GM12875 (cell line): ENCODE measurements at regions not wholly inside any gene's neighbourhood (a gene's known extent, or its start where the extent isn't known, plus 50 kb on each side); places are given as distances from the start of the nearest gene placed in this dataset.

Source experiments
- H3K4me3 ChIP-seq: one replicate; pipeline ENCODE4 v1.5.1; 2011; ENCODE audit warnings: low read depth, low read length, control low read depth
- TF ChIP-seq, protein P1 (sequence below): IDR thresholded peaks from 2 replicates; pipeline ENCODE4 v1.5.1; 2011; ENCODE audit warnings: low read depth, mild to moderate bottlenecking, control low read depth, inconsistent platforms, low read length, moderate library complexity, borderline replicate concordance; ENCODE audit not compliant: insufficient read depth

DNA sequence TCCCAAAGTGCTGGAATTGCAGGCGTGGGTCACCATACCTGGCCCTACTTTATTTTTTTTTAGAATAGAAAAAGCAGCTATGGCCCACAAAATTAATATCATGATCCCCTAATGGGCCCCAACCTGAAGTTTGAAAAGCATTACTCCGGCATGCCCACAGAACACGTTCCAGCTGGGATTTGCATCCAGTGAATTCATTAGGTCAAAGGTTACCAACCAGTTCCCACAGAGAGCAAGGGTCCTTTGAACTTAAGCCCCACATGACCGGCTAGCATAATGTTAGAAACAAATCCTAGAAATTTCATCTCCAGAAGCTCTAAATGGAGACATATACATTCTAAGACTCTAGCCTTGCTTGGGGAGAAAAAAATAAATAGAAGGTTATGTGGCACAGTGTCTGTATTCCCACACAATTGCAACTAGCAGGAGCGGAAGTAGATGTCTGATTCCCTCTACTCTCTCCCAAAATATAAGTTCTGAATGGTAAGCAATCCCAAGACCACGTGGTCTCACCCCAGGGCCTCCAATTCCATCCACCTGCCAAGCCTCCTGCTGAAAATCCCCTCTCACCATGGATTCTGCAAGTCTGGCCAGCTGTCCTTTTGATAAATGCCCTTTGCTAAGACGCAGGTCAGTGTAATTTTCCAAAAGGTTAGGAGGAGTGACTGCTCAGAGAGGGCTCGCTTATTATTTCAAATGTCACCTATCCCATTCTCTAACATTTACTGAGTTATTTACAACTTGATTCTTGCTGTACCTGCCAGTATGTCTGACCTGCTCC, 395.8 kb downstream of the NPIPA8 start:
- H3K4me3 ChIP-seq = no peak overlapping the region
- TF ChIP-seq, protein P1, sequence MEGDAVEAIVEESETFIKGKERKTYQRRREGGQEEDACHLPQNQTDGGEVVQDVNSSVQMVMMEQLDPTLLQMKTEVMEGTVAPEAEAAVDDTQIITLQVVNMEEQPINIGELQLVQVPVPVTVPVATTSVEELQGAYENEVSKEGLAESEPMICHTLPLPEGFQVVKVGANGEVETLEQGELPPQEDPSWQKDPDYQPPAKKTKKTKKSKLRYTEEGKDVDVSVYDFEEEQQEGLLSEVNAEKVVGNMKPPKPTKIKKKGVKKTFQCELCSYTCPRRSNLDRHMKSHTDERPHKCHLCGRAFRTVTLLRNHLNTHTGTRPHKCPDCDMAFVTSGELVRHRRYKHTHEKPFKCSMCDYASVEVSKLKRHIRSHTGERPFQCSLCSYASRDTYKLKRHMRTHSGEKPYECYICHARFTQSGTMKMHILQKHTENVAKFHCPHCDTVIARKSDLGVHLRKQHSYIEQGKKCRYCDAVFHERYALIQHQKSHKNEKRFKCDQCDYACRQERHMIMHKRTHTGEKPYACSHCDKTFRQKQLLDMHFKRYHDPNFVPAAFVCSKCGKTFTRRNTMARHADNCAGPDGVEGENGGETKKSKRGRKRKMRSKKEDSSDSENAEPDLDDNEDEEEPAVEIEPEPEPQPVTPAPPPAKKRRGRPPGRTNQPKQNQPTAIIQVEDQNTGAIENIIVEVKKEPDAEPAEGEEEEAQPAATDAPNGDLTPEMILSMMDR = no peak

- H3K4me3 ChIP-seq = no peak overlapping the region
- TF ChIP-seq, protein P1 = no peak
Measured at GRCh38 chr16:17939723-17940122, 396.8 kb downstream of the NPIPA8 start.

- TF ChIP-seq, protein P1 = no peak
- H3K4me3 ChIP-seq = no peak overlapping the region
Measured at GRCh38 chr16:17939122-17939536, 397.4 kb downstream of the NPIPA8 start.

DNA sequence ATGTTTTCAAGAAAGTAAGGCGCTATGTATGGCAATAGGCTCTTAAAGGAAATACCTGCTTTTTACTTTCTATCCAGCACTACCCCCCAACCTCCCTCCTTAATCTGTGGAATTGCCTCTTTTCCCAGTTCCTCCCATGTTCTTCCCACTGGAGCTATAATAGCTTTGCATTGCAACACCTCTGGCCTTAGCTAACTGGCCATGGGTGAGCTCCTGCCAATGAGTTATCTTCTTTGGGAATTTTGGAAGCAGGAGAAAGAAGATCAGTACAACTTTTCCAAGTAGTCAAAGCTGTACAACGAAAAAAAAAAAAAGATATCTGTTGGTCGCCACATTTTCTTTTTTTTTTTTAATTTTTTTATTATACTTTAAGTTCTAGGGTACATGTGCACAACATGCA, 398.0 kb downstream of the NPIPA8 start:
- TF ChIP-seq, protein P1 = no peak
- no peak overlapping the region for H3K4me3 ChIP-seq

- TF ChIP-seq, protein P1 = no peak
- no peak overlapping the region for H3K4me3 ChIP-seq
Measured at GRCh38 chr16:17936766-17937402, 399.7 kb downstream of the NPIPA8 start.

- TF ChIP-seq, protein P1 = no peak
- H3K4me3 ChIP-seq = no peak overlapping the region
Measured at GRCh38 chr16:17930280-17930679, 406.3 kb downstream of the NPIPA8 start.
